ENCODE measurements at regions not wholly inside any gene's neighbourhood (a gene's known extent, or its start where the extent isn't known, plus 50 kb on each side); places are given as distances from the start of the nearest gene placed in this dataset.

- no peaks in the 10 kb centered on the region for H4K20me1 ChIP-seq (ENCODE audit: insufficient read depth, low read length)
- no peak overlapping the region for H3K14ac ChIP-seq (replicated peaks; ENCODE audit: low read depth, low read length)
- H3K4me3 ChIP-seq (ENCODE audit: insufficient read depth, low read depth, low read length) = no peak overlapping the region
- no CpG with 5 or more reads among the region's 4 CpGs for WGBS, 2 experiments (ENCODE audit: extremely low coverage in 2 of 2, insufficient read length in 1 of 2)
- in situ Hi-C loops (cut with MboI; ENCODE audit: low sequenced_read_pairs) (no loop called here), intact Hi-C loops (cut with micrococcal nuclease) (no loop called here), dilution Hi-C loops (cut with HindIII; ENCODE audit: low sequenced_read_pairs, unreplicated experiment) (no loop called here)
- no peak overlapping the region for H2BK5ac ChIP-seq (ENCODE audit: low read depth, low read length, poor library complexity, severe bottlenecking)
- no peak overlapping the region for H2BK120ac ChIP-seq (ENCODE audit: low read depth, low read length)
- H3K27me3 ChIP-seq (ENCODE audit: control insufficient read depth, insufficient read depth, low read length) = no peaks in the 10 kb centered on the region; the same call in 1 of the 2 replicates
- no TSS peak for BruUV-seq (replicated peaks)
- H3K9me3 ChIP-seq (ENCODE audit: control insufficient read depth, insufficient read depth, low read length) = no peaks in the 10 kb centered on the region
- H3K36me3 ChIP-seq (ENCODE audit: control insufficient read depth, insufficient read depth, low read length) = no peaks in the 10 kb centered on the region
- no peak overlapping the region for H3K9ac ChIP-seq (ENCODE audit: low read depth, low read length)
- no peak overlapping the region for H3K18ac ChIP-seq (ENCODE audit: low read depth, low read length)
- H2BK20ac ChIP-seq (ENCODE audit: low read depth, low read length) = no peak overlapping the region
- H2AFZ ChIP-seq (replicated peaks; ENCODE audit: low read length, poor library complexity) = no peak overlapping the region
- no peaks in the 10 kb centered on the region for H3K9me1 ChIP-seq (ENCODE audit: insufficient read depth, low read length)
- H3K4me2 ChIP-seq (ENCODE audit: low read depth, low read length) = no peak overlapping the region
- no peak overlapping the region for H4K8ac ChIP-seq (ENCODE audit: low read depth in 2 of 2, low read length in 2 of 2)
- H3K23ac ChIP-seq (ENCODE audit: low read depth, low read length) = no peak overlapping the region
- no peak overlapping the region for H4K91ac ChIP-seq (ENCODE audit: insufficient read depth, low read depth, low read length)
- ChIA-PET POLR2A (ENCODE audit: unreplicated experiment) (no interaction called here), CTCF (interaction anchor here (1.0 kb wide), 1 partner anchor 9 kb away, joined by 4 read pairs; no protein-coding TSS in a partner anchor)
- no peaks in the 10 kb centered on the region for H3K4me1 ChIP-seq (ENCODE audit: control insufficient read depth, insufficient read depth, low read length)
- no peak overlapping the region for H2AK5ac ChIP-seq (ENCODE audit: low read depth, low read length)
- no peak overlapping the region for H2BK15ac ChIP-seq (ENCODE audit: low read depth, low read length)
- H4K5ac ChIP-seq (ENCODE audit: low read depth, low read length) = no peak overlapping the region
- TF ChIP-seq POLR2A (IDR thresholded peaks at IDR 0.05; ENCODE audit: low read depth, low read length) (no peak), SMC3 (IDR thresholded peaks at IDR 0.05; ENCODE audit: low read depth, low read length) (no peak), CTCF (conservative IDR thresholded peaks at IDR 0.05; ENCODE audit: low read depth, low read length) (peak; percentile 17; the same call in 1 of the 2 replicates), RCOR1 (IDR thresholded peaks at IDR 0.05; ENCODE audit: insufficient replicate concordance, low read length) (no peak), RAD21 (IDR thresholded peaks at IDR 0.05; ENCODE audit: low read length) (no peak)
- H3K56ac ChIP-seq (ENCODE audit: extremely low read depth, insufficient read depth, low read length) = no peak overlapping the region
- H2AK9ac ChIP-seq (replicated peaks; ENCODE audit: low read depth, low read length, poor library complexity) = no peak overlapping the region
- DNase-seq = no peak
- no peak overlapping the region for H3K4ac ChIP-seq (ENCODE audit: low read depth, low read length)
- no peak for ATAC-seq (ENCODE audit: low read depth)
- H3K27ac ChIP-seq (ENCODE audit: insufficient read depth, low read length) = no peak overlapping the region
- H3K79me1 ChIP-seq (ENCODE audit: low read depth in 1 of 2, low read length in 2 of 2) = no peaks in the 10 kb centered on the region
Measured at GRCh38 chr11:80320765-80321164, 879.9 kb upstream of the TENM4 start.
